ENCODE measurements at regions not wholly inside any gene's neighbourhood (a gene's known extent, or its start where the extent isn't known, plus 50 kb on each side); places are given as distances from the start of the nearest gene placed in this dataset.

GRCh38 chr5:110161162-110161561 is 471.4 kb downstream of the MAN2A1 start:
- CTCF ChIA-PET (ENCODE audit: partially characterized antibody) = interaction anchor here (0.6 to 1.0 kb wide), 2 partner anchors 21 to 912 kb away, joined by 3 read pairs; no protein-coding TSS in a partner anchor
- WGBS, 2 experiments (ENCODE audit: extremely low coverage in 1 of 2, insufficient coverage in 1 of 2, insufficient read length in 1 of 2, insufficient replicate concordance in 2 of 2, low coverage in 1 of 2, low lambda C conversion rate in 2 of 2, missing lambda C conversion rate in 1 of 2) = 92% methylated on average over 2 of the region's 2 CpGs; no CpG with 5 or more reads in 1 of the 2 experiments
- H3K27ac ChIP-seq (ENCODE audit: low read depth, low read length) = no peak overlapping the region
- H4K20me1 ChIP-seq (replicated peaks in 1 of 2; ENCODE audit: control insufficient read depth in 1 of 2, insufficient read depth in 2 of 2, low read length in 2 of 2) = no peaks in the 10 kb centered on the region
- no peak overlapping the region for H3K23ac ChIP-seq (ENCODE audit: insufficient read length)
- no peaks in the 10 kb centered on the region for H3K23me2 ChIP-seq (ENCODE audit: low read depth, low read length)
- FAIRE-seq = no peak
- no peaks in the 10 kb centered on the region for H3K79me2 ChIP-seq (ENCODE audit: control insufficient read depth in 1 of 2, insufficient read depth in 2 of 2, low read length in 2 of 2)
- no peak overlapping the region for H3K4me3 ChIP-seq (ENCODE audit: extremely low read depth in 1 of 4, insufficient read depth in 2 of 4, low read depth in 3 of 4, low read length in 4 of 4)
- no peak overlapping the region for H3K9ac ChIP-seq (replicated peaks in 1 of 4; ENCODE audit: extremely low read depth in 1 of 4, low read depth in 3 of 4, low read length in 3 of 4)
- no peak overlapping the region for H2AK5ac ChIP-seq (ENCODE audit: low read depth, low read length)
- no peak for DNase-seq (ENCODE audit: low read depth in 1 of 2, low spot score in 2 of 2)
- H3K9me3 ChIP-seq (ENCODE audit: insufficient read depth in 2 of 2, low read depth in 1 of 2, low read length in 1 of 2) = no peaks in the 10 kb centered on the region
- H4K8ac ChIP-seq (ENCODE audit: extremely low read depth, insufficient read depth, low read length) = no peak overlapping the region
- H3K36me3 ChIP-seq (ENCODE audit: control insufficient read depth in 2 of 4, insufficient read depth in 4 of 4, low read length in 3 of 4) = no peaks in the 10 kb centered on the region
- H2BK5ac ChIP-seq (ENCODE audit: low read depth, low read length) = no peak overlapping the region
- H3K27me3 ChIP-seq (replicated peaks in 1 of 4; ENCODE audit: control insufficient read depth in 3 of 4, extremely low read depth in 1 of 4, insufficient read depth in 3 of 4, low read length in 3 of 4) = no peaks in the 10 kb centered on the region
- no peak overlapping the region for H2BK120ac ChIP-seq (replicated peaks; ENCODE audit: low read depth, low read length)
- no peak overlapping the region for H3K14ac ChIP-seq (ENCODE audit: insufficient read length)
- no peak overlapping the region for H2BK12ac ChIP-seq (ENCODE audit: low read depth, low read length)
- no peaks in the 10 kb centered on the region for H3K79me1 ChIP-seq (ENCODE audit: low read depth, low read length)
- POLR2A ChIA-PET (ENCODE audit: partially characterized antibody) = no interaction called here
- H3K56ac ChIP-seq (replicated peaks; ENCODE audit: insufficient read length, low read depth, low read length) = no peak overlapping the region
- TF ChIP-seq ATF2 (IDR thresholded peaks at IDR 0.05; ENCODE audit: low read length) (no peak), KDM1A (IDR thresholded peaks at IDR 0.05; ENCODE audit: borderline replicate concordance, low read length) (no peak), SIRT6 (IDR thresholded peaks at IDR 0.05; ENCODE audit: low read length) (no peak)
- no peak overlapping the region for H2BK20ac ChIP-seq (ENCODE audit: low read length)
- no peaks in the 10 kb centered on the region for H3K4me1 ChIP-seq (replicated peaks in 1 of 4; ENCODE audit: control insufficient read depth in 3 of 4, insufficient read depth in 4 of 4, low read length in 3 of 4)
- H3K4me2 ChIP-seq (ENCODE audit: insufficient read depth in 1 of 2, low read depth in 2 of 2, low read length in 2 of 2) = no peak overlapping the region
- no peak overlapping the region for H2BK15ac ChIP-seq (ENCODE audit: low read length)
- H4K91ac ChIP-seq (replicated peaks; ENCODE audit: insufficient read length, low read length) = no peak overlapping the region
- H3K18ac ChIP-seq (ENCODE audit: extremely low read depth, low read length) = no peak overlapping the region
- no peak overlapping the region for H4K5ac ChIP-seq (ENCODE audit: insufficient read length, low read depth, low read length)
- no peak overlapping the region for H2AFZ ChIP-seq (ENCODE audit: low read length)
- no peak overlapping the region for H3K4ac ChIP-seq (replicated peaks; ENCODE audit: insufficient read length, low read depth, low read length)
